SKM-1 treated with dmso at 0.1 percent for 144 hours (cell line): ENCODE measurements at regions not wholly inside any gene's neighbourhood (a gene's known extent, or its start where the extent isn't known, plus 50 kb on each side); places are given as distances from the start of the nearest gene placed in this dataset.
"Not testable (repeated sequence)": the region's sequence is repeated elsewhere in the genome, so short reads cannot be mapped to it uniquely, and the experiment has no call there.

Source experiments
- DNase-seq: peaks from one replicate; lab custom pipeline; 2025; ENCODE audit not compliant: unreplicated experiment; lab: John Stamatoyannopoulos, UW

DNA sequence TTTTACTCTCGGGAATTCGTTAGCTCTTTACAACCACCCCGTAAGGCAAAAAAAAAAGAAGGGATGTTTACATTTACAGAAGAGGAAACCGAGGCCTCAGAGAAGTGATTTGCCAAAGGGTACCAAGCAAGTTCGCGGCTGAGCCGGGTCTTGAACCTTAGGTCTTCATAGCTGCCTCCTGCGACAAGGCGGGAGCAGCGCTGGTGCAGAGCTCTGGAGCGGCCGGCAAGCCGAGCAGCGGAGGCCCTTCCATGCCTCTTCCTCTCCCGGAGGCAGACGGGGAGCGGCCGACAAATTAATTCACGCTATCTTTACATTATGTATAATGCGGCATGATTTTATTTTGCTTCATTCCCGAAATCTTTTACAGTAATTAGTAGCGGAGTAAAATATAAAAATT, 536.3 kb downstream of the INSC start:
- DNase-seq: no peak

DNA sequence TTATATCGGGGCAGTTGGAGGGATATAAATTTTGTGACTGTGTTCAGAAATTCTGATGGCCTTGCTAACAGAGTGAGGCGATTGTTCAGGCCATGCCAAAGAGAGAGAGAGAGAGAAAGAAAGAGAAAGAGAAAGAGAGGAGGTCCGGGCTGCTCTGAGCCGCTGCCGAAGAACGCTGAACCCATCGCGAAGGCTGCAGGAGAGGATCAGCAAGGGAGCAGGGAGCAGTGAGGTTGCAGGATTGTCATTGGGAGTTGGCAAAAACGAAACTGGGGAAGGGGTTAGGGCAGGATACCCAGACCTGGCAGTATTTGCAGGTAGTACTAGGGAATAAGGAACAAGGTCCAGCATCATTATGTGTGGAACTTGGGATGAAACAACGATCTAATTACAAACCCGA, 537.1 kb downstream of the INSC start:
- DNase-seq: no peak

DNA sequence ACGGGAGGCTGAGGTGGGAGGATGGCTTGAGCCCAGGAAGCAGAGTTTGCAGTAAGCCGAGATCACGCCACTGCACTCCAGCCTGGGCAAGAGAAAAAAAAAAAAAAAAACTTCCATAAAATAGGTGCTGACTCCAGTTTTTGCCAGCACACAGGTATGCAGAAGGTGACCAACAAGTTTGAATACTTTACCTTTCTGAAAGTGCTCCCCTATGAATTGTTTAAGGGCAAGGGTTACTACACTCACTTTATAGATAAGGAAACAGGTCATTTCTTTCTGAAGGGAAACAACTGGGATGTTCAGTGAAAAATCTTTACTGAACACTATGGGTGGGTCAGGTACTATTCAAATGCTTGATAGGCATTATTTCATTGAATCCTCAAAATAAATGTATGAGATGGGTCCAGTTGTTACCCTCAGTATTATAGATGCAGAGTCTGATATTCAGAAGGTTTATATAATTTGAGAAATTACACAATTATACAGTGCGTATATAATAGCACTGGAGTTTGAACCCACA, 538.5 kb downstream of the INSC start:
- DNase-seq: no peak

DNA sequence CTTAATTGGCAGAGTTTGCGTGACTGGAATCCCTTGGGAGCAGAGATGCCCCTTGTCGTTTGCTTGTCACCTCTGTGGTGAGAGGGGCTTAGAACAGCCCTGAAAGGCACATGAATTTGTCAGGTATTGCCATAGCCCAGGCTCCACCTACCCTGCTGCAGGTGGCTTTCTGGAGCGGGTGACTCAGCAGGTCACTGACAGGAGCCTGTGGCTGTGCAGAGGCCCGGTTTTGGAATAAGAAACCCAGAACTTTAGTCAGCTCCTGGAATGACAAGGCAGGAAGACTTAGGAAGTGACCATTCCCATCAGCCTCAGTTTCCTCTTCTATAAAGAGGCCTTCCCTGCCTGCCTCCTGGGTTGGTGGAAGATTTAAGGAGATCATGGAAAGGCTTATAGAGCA, 539.7 kb downstream of the INSC start:
- DNase-seq: no peak

DNA sequence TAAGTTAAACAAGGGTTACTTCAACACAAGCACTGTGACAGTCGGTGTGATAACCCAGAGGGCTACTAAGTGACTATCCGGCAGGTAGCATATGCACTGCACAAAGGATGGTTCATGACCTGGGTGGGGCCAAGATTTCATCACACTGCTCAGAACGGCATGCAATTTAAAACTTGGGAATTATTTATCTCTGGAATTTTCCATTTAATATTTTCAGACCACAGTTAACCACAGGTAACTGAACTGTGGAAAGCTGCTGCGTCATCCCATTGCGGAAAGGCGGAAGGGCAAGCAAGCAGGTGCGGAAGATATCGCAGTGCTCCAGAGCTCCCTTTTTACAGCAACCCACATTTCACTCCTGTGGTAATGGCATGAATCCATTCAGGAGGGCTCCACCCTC, 540.8 kb downstream of the INSC start:
- no peak for DNase-seq

DNA sequence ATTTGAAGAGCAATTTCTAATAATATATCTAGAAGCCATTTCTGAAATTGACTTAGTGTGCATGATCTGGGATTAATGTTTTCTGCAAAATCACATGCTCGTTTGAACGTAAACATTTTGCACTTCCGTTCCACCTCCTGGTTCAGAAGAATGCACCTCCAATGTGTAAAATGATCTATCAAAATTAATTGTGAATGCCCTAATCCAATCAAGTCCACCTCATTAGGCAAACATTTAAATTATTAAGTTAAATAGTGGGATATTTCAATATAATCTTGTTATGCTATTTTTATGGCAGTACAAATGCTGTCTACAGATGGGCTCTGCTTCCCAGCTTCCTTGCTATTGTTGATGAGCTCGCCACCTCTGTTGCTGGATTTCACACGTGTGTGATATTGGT, 542.5 kb downstream of the INSC start:
- no peak for DNase-seq

DNA sequence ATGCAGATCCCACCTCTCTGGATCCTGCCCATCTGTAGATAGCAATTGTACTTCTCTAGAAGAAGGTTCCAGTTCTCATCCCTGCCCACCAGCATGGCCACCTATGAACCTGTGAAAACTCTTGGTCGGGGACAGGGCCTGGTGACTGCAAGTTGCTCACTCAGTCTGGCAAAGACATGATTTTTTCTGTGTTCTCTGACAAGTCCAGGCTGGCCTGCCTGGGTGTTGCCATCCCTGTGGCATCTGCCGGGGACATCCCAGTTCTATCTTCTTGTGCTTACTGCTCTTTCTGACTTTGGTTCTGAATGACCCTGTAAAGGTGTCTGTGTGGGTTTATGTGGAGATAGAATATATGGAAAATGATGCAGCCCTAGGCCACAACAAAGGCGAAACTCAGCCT, 545.8 kb downstream of the INSC start:
- DNase-seq: no peak

DNA sequence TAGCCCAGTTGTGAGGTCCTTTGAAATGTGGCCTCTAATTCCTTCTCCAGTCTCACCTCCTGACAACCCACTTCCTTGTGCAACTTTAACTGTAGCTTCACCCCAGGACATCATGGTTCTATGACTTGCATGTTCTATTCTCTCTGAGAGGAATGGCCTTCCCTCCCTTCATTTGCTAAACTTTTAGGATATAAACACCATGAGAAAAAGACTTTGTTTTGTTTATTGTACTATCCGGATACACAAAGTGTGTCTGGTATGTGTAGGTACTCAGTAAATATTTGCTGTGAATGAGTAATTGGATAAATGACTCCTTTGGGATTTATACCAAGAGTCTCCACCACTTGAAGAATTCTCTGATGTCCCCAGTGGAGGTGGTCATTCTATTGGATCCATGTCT, 547.6 kb downstream of the INSC start:
- DNase-seq: no peak

DNA sequence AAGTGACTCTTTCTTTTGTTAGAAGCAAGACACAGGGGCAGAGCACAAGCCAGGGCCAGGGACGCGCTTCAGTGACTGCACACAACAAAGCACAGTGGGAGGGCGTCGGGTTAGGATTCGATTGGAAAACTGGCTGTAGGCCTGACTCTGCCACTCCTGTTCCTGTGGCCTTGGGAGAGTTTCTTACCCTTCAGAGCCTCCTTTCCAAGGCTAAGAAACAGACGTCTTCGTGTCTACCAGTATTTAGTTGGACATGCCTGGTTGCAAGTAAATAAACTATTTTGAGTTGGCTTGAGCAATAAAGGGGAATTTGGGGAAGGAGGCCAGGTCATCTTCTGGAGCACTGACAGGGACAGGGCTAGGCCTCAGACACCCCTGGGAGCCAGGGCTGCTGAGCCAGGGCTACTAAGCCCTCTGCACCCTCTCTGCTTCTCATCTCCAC, 549.1 kb downstream of the INSC start:
- DNase-seq: no peak

DNA sequence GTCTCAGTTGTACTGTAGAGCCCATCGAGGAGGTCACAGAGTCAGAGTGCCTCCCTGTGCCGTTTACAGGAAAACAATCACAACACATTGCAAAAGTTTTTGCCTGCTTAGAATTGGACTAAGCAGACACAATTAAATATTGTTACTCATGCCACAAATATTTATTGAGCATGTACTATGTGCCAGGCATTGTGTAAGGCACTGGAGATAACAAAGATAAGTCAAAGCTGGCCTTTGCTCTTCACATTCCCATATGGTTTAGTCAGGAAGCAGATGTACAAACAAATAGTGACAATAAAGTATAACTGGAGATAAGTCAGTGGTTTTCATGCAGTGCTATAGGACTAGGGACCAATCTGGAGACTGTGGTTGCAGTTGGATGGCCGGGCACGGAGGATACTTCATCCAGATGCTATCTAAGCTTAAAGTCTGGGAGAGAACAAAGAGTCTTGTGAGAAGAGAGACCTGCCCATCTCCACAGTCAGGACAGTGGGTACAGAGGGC, 550.7 kb downstream of the INSC start:
- no peak for DNase-seq

DNA sequence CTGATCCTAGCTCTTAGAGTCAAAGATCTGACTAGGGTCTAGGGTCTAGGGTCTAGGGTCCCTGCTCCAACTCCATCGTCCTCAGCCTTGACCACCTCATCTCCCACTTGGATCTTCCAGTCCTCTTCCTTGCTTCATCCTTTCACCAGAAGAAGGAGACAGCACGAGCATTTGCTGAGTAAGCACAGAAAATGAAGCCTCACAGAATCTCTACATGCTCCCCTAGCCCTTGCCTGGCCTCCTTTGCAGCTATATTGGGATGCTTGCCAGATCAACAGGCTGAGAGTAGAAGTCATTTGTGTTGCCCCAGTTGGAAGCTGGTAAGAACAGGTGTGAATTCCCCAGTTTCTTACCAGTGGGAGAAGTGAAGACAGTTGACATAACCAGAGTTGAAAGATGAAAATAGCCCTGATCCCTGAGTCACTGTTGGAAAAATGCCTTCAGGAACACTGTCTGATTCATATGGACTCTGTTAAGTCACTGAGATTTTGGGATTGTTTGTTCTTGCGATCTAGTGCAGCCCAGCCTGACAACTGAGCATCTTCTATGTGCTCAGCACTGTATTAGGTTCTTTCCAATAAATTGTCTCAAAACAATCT, 552.5 kb downstream of the INSC start:
- DNase-seq: no peak

DNA sequence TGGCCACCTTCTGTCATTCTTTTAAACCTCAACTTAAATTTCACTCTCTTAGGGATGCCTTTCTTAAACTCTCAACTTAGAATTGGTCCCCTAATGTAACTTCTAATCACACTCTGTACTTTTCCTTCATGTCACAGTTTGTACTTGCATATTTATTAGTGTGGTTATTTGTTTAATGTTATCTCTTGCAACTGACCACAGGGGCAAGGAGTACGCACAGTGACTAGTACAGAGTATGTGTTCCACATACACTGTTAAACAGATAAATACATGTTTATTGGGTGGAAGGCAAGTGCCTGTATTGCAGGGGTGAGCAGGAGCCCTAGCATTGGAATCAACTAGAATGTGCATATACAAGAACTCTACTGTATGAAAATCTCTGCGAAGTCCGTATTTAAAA, 554.0 kb downstream of the INSC start:
- DNase-seq: no peak

DNA sequence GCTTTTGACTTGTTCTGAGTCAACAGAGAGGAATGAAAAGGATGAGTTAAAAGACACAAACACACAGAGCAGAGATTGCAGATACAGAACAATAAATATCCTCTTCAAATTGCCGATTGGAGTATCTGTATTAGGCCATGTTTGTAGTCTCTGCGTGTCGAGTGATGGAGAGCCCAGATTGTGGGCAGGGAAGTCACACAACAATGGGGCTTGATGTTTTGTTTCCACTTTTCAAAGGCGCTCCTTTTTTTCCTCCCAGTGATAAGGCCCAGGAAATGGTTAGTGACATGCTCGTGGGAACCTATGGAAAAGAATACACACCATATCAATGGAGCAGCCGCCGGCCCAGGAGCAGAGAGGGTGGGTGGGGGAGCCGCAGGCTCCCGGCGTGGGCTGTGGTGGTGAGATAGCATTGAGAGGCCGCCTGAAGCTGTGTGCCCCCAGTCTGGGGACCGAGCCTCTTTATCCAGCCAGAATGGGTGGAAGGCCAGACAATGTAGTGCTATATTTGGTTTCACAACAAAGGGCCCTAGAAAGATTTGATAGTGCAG, 555.9 kb downstream of the INSC start:
- no peak for DNase-seq

DNA sequence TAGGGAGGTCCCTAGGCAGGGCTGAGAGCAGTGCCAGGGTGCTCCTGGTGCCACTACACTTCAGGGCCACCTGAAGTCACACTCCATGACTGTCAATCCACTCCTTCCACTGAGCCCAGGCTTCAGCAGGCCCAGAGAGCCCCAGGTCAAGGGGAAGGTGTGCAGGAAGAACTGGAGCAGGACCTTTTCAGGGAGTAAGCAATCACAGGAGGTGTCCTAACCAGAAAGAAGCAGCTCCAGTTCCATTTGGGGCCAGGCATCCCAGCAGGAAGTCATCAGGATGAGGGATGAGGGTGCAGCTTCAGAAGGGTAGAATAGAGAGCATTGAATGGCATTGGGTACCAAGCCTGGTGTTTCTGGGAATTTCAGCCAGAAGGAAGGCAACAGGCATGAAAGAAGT, 556.5 kb downstream of the INSC start:
- DNase-seq: no peak

DNA sequence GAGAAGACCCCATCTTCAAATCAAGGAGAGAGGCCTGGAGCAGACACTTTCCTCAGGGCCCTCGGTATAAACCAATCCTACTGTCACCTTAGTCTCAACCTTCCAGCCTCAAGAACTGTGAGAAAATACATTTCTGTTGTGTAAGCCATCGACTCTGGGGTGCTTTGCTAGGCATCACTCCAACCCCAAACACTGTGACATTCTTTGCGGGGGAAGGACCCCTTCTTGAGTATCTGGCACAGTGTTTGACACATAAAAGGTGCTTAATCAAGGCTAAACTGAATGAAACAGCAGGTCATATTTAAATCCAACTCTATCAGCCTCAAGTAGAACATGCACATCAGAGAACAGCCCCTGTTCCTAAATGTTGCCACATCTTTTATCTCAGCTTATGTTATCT, 558.1 kb downstream of the INSC start:
- DNase-seq: no peak

DNA sequence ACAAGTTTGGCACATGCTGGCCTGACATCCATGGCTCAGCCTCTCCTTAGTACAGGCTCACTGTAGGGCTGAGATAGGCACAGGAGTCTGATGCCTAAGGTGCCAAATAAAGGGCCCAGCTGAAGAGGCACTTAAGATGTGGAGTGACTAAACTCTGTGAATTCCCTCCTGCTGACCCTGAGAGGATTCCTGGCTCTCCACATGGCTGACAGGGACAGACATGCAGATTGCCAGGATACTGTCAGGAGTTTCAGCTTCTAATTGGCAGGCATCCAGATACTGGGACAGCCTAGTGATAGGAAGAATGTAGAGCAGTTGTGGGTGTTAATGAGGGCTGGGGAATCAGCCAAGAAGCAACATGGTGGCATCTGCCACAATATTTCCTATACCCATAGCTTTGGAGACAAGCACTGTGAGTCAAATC, 558.7 kb downstream of the INSC start:
- no peak for DNase-seq

DNA sequence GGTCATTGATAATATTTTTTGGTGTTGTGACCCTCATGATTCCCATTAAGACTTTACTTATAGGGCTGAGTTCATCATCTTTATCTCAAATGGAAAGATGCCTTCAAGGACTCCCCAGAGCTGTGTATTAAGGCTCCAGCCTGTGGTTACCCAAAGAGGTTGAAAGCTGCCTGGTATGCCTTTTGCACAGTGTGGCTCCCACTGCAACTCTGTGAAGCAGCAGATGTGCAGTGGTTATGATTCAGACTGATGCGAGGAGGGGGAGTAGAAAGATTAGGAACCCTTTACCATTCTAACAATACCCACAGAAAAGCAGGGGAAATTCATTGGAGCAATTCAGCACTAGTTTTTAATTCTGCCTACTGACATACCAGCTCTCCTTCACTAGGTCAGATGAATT, 560.0 kb downstream of the INSC start:
- DNase-seq: no peak

DNA sequence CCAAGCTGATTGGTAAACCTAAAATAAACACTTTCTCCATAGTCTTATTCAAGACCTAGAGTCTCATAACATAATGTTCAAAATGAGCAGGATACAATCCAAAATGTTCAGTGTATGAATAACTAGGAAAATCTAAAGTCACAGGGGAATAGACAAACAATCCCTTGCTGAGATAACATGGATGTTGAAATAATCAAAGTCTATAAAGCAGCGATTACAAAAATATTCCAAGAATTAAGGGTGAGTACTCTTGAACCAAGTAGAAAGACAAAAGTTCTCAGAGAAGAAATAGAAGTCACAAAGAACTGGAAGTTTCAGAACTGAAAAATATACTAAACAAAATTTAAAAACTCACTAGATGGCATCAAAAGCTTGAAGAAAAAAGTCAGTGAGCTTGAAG, 561.0 kb downstream of the INSC start:
- DNase-seq: no peak

DNA sequence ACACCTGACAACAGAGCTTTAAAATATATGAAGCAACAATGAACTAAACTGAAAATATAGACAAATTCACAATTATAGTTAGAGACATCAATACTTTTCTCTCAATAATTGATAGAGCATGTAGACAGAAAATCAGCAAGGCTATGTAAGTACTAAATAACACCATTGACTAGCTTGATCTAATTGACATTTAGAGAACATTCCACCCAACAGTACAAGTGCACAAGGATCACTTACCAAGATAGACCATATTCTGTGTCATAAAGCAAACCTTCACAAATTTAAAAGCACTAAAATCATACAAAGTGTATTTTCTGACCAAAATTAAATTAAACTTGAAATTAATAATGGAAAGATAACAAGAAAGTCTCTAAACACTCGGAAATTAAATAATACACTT, 562.5 kb downstream of the INSC start:
- no peak for DNase-seq

DNA sequence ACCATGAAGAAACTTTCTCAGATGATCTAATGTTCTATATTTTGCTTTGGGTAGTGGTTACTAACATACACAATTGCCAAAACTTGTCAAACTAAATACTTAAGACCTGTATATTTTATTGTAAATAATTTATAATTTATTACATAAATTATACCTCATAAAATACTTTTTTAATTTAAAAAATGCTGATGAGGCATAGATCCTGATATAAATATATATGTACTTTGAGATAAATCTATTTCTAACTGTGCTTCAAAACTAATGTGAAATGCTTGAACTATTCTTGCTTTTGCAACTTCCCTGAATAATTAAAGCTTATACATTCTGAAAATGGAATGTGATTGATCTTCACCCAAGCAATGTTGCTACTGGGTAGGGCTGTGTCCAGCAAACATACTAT, 568.8 kb downstream of the INSC start:
- DNase-seq: no peak

DNA sequence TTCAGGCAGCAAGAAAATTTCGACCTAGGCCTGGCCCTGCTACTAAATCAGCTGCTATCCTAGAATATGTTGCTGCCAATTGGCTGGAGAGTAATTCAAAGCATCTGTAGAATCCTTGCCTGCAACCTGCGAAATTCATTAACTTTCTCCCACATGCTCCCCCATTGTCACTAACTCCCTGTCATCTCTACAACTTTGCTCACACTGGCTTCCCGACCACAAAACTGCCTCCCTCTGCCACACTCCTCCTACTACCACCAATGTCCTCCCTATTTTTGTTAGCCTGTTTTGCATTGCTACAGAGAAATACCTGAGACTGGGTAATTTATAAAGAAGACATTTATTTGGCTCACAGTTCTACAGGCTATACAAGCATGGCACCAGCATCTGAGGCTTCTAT, 570.6 kb downstream of the INSC start:
- no peak for DNase-seq

DNA sequence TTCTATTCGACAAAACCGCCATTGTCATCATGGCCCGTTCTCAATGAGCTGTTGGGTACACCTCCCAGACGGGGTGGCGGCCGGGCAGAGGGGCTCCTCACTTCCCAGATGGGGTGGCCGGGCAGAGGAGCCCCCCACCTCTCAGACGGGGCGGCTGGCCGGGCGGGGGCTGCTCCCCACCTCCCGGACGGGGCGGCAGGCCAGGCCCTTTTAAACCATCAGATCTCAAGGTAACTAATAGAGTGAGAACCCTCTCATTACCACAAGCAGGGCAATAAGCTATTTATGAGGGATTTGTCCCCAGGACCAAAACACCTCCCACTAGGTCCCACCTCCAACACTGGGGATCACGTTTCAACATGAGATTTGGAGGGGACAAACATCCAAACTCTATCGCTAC, 571.5 kb downstream of the INSC start:
- DNase-seq: not testable (repeated sequence)

DNA sequence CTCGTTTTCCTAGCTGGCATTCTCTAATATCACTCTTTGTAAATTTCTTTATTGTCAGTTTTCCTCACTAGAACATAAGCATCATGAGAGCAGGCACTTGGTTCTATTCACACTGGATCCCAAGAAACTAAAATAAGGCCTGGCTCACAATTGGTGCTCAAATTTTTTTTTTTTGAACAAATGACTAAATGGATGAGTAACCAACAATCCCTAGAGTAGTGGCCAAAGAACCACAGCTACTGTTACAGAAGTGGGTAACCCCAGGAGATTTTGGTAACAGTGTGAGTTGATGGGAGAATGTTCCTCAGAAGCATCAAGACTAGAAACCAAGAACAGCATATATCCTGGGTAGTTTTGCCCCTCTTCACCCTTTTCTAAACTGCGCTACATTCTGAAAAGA, 572.6 kb downstream of the INSC start:
- no peak for DNase-seq
